ENCODE measurements at regions not wholly inside any gene's neighbourhood (a gene's known extent, or its start where the extent isn't known, plus 50 kb on each side); places are given as distances from the start of the nearest gene placed in this dataset.
"Not testable (repeated sequence)": the region's sequence is repeated elsewhere in the genome, so short reads cannot be mapped to it uniquely, and the experiment has no call there.

- Mint-ChIP-seq H3K27me3 (no peaks in the 10 kb centered on the region), H3K36me3 (no peaks in the 10 kb centered on the region), H3K9me3 (peaks cover 0 to 21% (median 2%) of the 10 kb centered on the region in 7 donors), H3K4me3 (no peak overlapping the region), H3K27ac (no peak overlapping the region), H3K4me1 (no peaks in the 10 kb centered on the region)
- ATAC-seq (ENCODE audit: low read depth in 2 of 2): no peak
- no peak for DNase-seq
Observed at GRCh38 chr2:22136446-22136845, 1012.7 kb downstream of the TDRD15 start.

- ATAC-seq (ENCODE audit: low read depth in 2 of 2) (no peak), DNase-seq (no peak)
- peaks cover 0 to 19% (median 5%) of the 10 kb centered on the region in 7 donors for H3K9me3 Mint-ChIP-seq
- H3K27ac Mint-ChIP-seq: no peak overlapping the region
- no peaks in the 10 kb centered on the region for H3K36me3 Mint-ChIP-seq
- no peaks in the 10 kb centered on the region for H3K27me3 Mint-ChIP-seq
- H3K4me1 Mint-ChIP-seq: no peaks in the 10 kb centered on the region
- no peak overlapping the region for H3K4me3 Mint-ChIP-seq
Observed at GRCh38 chr2:22143840-22144239, 1020.1 kb downstream of the TDRD15 start.

GRCh38 chr2:22153931-22154613, 1030.3 kb downstream of the TDRD15 start:
- Mint-ChIP-seq H3K27me3 (no peaks in the 10 kb centered on the region), H3K4me1 (no peaks in the 10 kb centered on the region), H3K27ac (no peak overlapping the region), H3K4me3 (no peak overlapping the region), H3K36me3 (no peaks in the 10 kb centered on the region), H3K9me3 (peaks cover 0 to 15% (median 11%) of the 10 kb centered on the region in 7 donors)
- no peak for ATAC-seq (ENCODE audit: low read depth in 2 of 2)
- no peak for DNase-seq

- ATAC-seq (ENCODE audit: low read depth in 2 of 2); H3K27me3 Mint-ChIP-seq; DNase-seq; H3K4me3 Mint-ChIP-seq; H3K4me1 Mint-ChIP-seq; H3K36me3 Mint-ChIP-seq; H3K27ac Mint-ChIP-seq: not testable (repeated sequence)
- peaks cover 0 to 15% (median 8%) of the 10 kb centered on the region in 7 donors for H3K9me3 Mint-ChIP-seq
Observed at GRCh38 chr2:22156661-22157060, 1032.9 kb downstream of the TDRD15 start.

GRCh38 chr2:22167256-22167655, 1043.5 kb downstream of the TDRD15 start:
- DNase-seq (no peak), ATAC-seq (ENCODE audit: low read depth in 2 of 2) (no peak)
- peaks cover 8 to 36% (median 17%) of the 10 kb centered on the region in 7 donors for H3K9me3 Mint-ChIP-seq
- H3K36me3 Mint-ChIP-seq: no peaks in the 10 kb centered on the region
- no peak overlapping the region for H3K27ac Mint-ChIP-seq
- H3K4me3 Mint-ChIP-seq: no peak overlapping the region
- H3K27me3 Mint-ChIP-seq: no peaks in the 10 kb centered on the region
- H3K4me1 Mint-ChIP-seq: no peaks in the 10 kb centered on the region

GRCh38 chr2:22175003-22175402, 1051.2 kb downstream of the TDRD15 start:
- Mint-ChIP-seq H3K4me1 (no peaks in the 10 kb centered on the region), H3K27ac (no peak overlapping the region), H3K4me3 (no peak overlapping the region), H3K36me3 (no peaks in the 10 kb centered on the region), H3K27me3 (no peaks in the 10 kb centered on the region), H3K9me3 (peaks cover 1 to 16% (median 12%) of the 10 kb centered on the region in 7 donors)
- DNase-seq (no peak), ATAC-seq (ENCODE audit: low read depth in 2 of 2) (no peak)

GRCh38 chr2:22185251-22185650, 1061.5 kb downstream of the TDRD15 start:
- no peaks in the 10 kb centered on the region for H3K27me3 Mint-ChIP-seq
- H3K27ac Mint-ChIP-seq: no peak overlapping the region
- no peak for DNase-seq
- no peaks in the 10 kb centered on the region for H3K4me1 Mint-ChIP-seq
- no peaks in the 10 kb centered on the region for H3K36me3 Mint-ChIP-seq
- ATAC-seq (ENCODE audit: low read depth in 2 of 2): no peak
- H3K4me3 Mint-ChIP-seq: no peak overlapping the region
- peaks cover 0 to 9% (median 3%) of the 10 kb centered on the region in 7 donors for H3K9me3 Mint-ChIP-seq

- not testable (repeated sequence) for H3K9me3 Mint-ChIP-seq; DNase-seq; ATAC-seq (ENCODE audit: low read depth in 2 of 2); H3K4me3 Mint-ChIP-seq; H3K4me1 Mint-ChIP-seq; H3K36me3 Mint-ChIP-seq; H3K27ac Mint-ChIP-seq; H3K27me3 Mint-ChIP-seq
Observed at GRCh38 chr2:22186261-22186828, 1062.6 kb downstream of the TDRD15 start.

- Mint-ChIP-seq H3K36me3 (no peaks in the 10 kb centered on the region), H3K4me1 (no peaks in the 10 kb centered on the region), H3K9me3 (peaks cover 0 to 9% (median 4%) of the 10 kb centered on the region in 7 donors), H3K27me3 (no peaks in the 10 kb centered on the region), H3K27ac (no peak overlapping the region), H3K4me3 (no peak overlapping the region)
- no peak for DNase-seq
- no peak for ATAC-seq (ENCODE audit: low read depth in 2 of 2)
Observed at GRCh38 chr2:22189893-22190480, 1066.2 kb downstream of the TDRD15 start.

GRCh38 chr2:22194218-22194617, 1070.5 kb downstream of the TDRD15 start:
- ATAC-seq (ENCODE audit: low read depth in 2 of 2) (no peak), DNase-seq (no peak)
- Mint-ChIP-seq H3K27me3 (no peaks in the 10 kb centered on the region), H3K9me3 (peaks cover 0 to 5% (median 0%) of the 10 kb centered on the region in 7 donors), H3K36me3 (no peaks in the 10 kb centered on the region), H3K4me3 (no peak overlapping the region), H3K27ac (no peak overlapping the region), H3K4me1 (no peaks in the 10 kb centered on the region)

GRCh38 chr2:22196806-22197205, 1073.0 kb downstream of the TDRD15 start:
- ATAC-seq (ENCODE audit: low read depth in 2 of 2) (no peak), DNase-seq (no peak)
- H3K27ac Mint-ChIP-seq: no peak overlapping the region
- H3K4me3 Mint-ChIP-seq: no peak overlapping the region
- no peaks in the 10 kb centered on the region for H3K27me3 Mint-ChIP-seq
- H3K36me3 Mint-ChIP-seq: no peaks in the 10 kb centered on the region
- H3K4me1 Mint-ChIP-seq: no peaks in the 10 kb centered on the region
- peaks cover 0 to 5% (median 0%) of the 10 kb centered on the region in 7 donors for H3K9me3 Mint-ChIP-seq

GRCh38 chr2:22198381-22199283, 1074.9 kb downstream of the TDRD15 start:
- H3K4me1 Mint-ChIP-seq: no peaks in the 10 kb centered on the region
- peaks cover 0 to 6% (median 0%) of the 10 kb centered on the region in 7 donors for H3K9me3 Mint-ChIP-seq
- H3K27me3 Mint-ChIP-seq: no peaks in the 10 kb centered on the region
- no peak overlapping the region for H3K4me3 Mint-ChIP-seq
- no peak overlapping the region for H3K27ac Mint-ChIP-seq
- DNase-seq: no peak
- H3K36me3 Mint-ChIP-seq: no peaks in the 10 kb centered on the region
- no peak for ATAC-seq (ENCODE audit: low read depth in 2 of 2)

GRCh38 chr2:22199994-22200393, 1076.2 kb downstream of the TDRD15 start:
- Mint-ChIP-seq H3K4me1 (no peaks in the 10 kb centered on the region), H3K9me3 (peaks cover 0 to 7% (median 0%) of the 10 kb centered on the region in 7 donors), H3K4me3 (no peak overlapping the region), H3K27ac (no peak overlapping the region), H3K27me3 (no peaks in the 10 kb centered on the region), H3K36me3 (no peaks in the 10 kb centered on the region)
- ATAC-seq (ENCODE audit: low read depth in 2 of 2) (no peak), DNase-seq (no peak)
